IMR-90 (cell line): ENCODE measurements at regions not wholly inside any gene's neighbourhood (a gene's known extent, or its start where the extent isn't known, plus 50 kb on each side); places are given as distances from the start of the nearest gene placed in this dataset.

Experiments
- ATAC-seq: fragments of 200-7000 bp; cut with Tn5 transposase; 2 replicates; pipeline ENCODE4 v1.9.1; 2020; ENCODE audit warnings: low read depth, mild to moderate bottlenecking, moderate library complexity
- BruUV-seq: library from RNA; stranded (reverse); fragments of 400-500 nt; replicated peaks from 2 replicates; lab custom pipeline; 2021; lab: Mats Ljungman, UMichigan
- CTCF ChIA-PET: fragments of 300-600 bp; formaldehyde crosslinking; extraction: SDS; loops from one replicate; lab custom pipeline; 2021; ENCODE audit warnings: antibody characterized with exemption; lab: Yijun Ruan, JAX
- POLR2A ChIA-PET: fragments of 300-600 bp; sonication (Branson Sonifier 250); formaldehyde crosslinking; loops from one replicate; lab custom pipeline; 2022; ENCODE audit warnings: antibody characterized with exemption; ENCODE audit not compliant: unreplicated experiment; lab: Charles Lee
- DNase-seq: peaks from one replicate; pipeline ENCODE4 v3.0.0; 2013
- H2AFZ ChIP-seq: replicated peaks from 2 replicates; pipeline ENCODE3; 2013; ENCODE audit warnings: low read length, mild to moderate bottlenecking; ENCODE audit not compliant: poor library complexity
- H2AK5ac ChIP-seq: 2 replicates; pipeline ENCODE4 v1.6.1; 2013; ENCODE audit warnings: low read depth, low read length, inconsistent platforms
- H2AK9ac ChIP-seq: replicated peaks from 2 replicates; pipeline ENCODE3; 2013; ENCODE audit warnings: mild to moderate bottlenecking, low read depth, low read length, moderate library complexity; ENCODE audit not compliant: poor library complexity
- H2BK120ac ChIP-seq: 2 replicates; pipeline ENCODE4 v1.6.1; 2013; ENCODE audit warnings: low read depth, low read length, inconsistent platforms
- H2BK15ac ChIP-seq: 3 replicates; pipeline ENCODE4 v1.6.1; 2013; ENCODE audit warnings: low read depth, low read length, inconsistent platforms
- H2BK20ac ChIP-seq: 2 replicates; pipeline ENCODE4 v1.6.1; 2013; ENCODE audit warnings: low read depth, mild to moderate bottlenecking, inconsistent platforms, low read length, moderate library complexity
- H2BK5ac ChIP-seq: 2 replicates; pipeline ENCODE4 v1.6.1; 2013; ENCODE audit warnings: mild to moderate bottlenecking, low read depth, low read length, inconsistent platforms; ENCODE audit not compliant: poor library complexity, severe bottlenecking
- H3K14ac ChIP-seq: replicated peaks from 2 replicates; pipeline ENCODE4 v1.6.1; 2013; ENCODE audit warnings: low read depth, low read length, inconsistent platforms
- H3K18ac ChIP-seq: 2 replicates; pipeline ENCODE4 v1.6.1; 2013; ENCODE audit warnings: low read depth, low read length, control low read depth
- H3K23ac ChIP-seq: 2 replicates; pipeline ENCODE4 v1.6.1; 2013; ENCODE audit warnings: low read depth, low read length, inconsistent platforms
- H3K27ac ChIP-seq: 2 replicates; pipeline ENCODE4 v1.5.1; 2013; ENCODE audit warnings: mild to moderate bottlenecking, control low read depth, low read length; ENCODE audit not compliant: insufficient read depth
- H3K27me3 ChIP-seq: 2 replicates; pipeline ENCODE4 v1.6.1; 2013; ENCODE audit warnings: low read length; ENCODE audit not compliant: control insufficient read depth, insufficient read depth
- H3K36me3 ChIP-seq: 2 replicates; pipeline ENCODE4 v1.6.1; 2013; ENCODE audit warnings: low read length, mixed read lengths; ENCODE audit not compliant: control insufficient read depth, insufficient read depth
- H3K4ac ChIP-seq: 2 replicates; pipeline ENCODE4 v1.6.1; 2013; ENCODE audit warnings: low read depth, low read length, inconsistent platforms
- H3K4me1 ChIP-seq: 2 replicates; pipeline ENCODE4 v1.6.1; 2013; ENCODE audit warnings: low read length, mixed read lengths; ENCODE audit not compliant: control insufficient read depth, insufficient read depth
- H3K4me2 ChIP-seq: 2 replicates; pipeline ENCODE4 v1.6.1; 2013; ENCODE audit warnings: low read depth, mild to moderate bottlenecking, control low read depth, low read length, moderate library complexity
- H3K4me3 ChIP-seq: 2 replicates; pipeline ENCODE4 v1.5.1; 2013; ENCODE audit warnings: low read depth, mild to moderate bottlenecking, control low read depth, low read length, moderate library complexity; ENCODE audit not compliant: insufficient read depth
- H3K56ac ChIP-seq: 2 replicates; pipeline ENCODE4 v1.6.1; 2013; ENCODE audit warnings: low read length, inconsistent platforms; ENCODE audit not compliant: insufficient read depth; ENCODE audit errors: extremely low read depth
- H3K79me1 ChIP-seq, 2 experiments: 2 replicates each; pipeline ENCODE4 v1.6.1; 2013; ENCODE audit warnings: low read length in 2 of 2, inconsistent platforms in 1 of 2, low read depth in 1 of 2
- H3K9ac ChIP-seq: 2 replicates; pipeline ENCODE4 v1.6.1; 2013; ENCODE audit warnings: low read depth, low read length, control low read depth
- H3K9me1 ChIP-seq: 2 replicates; pipeline ENCODE4 v1.6.1; 2013; ENCODE audit warnings: low read length, inconsistent platforms; ENCODE audit not compliant: insufficient read depth
- H3K9me3 ChIP-seq: 2 replicates; pipeline ENCODE4 v1.6.1; 2013; ENCODE audit warnings: low read length; ENCODE audit not compliant: control insufficient read depth, insufficient read depth
- H4K20me1 ChIP-seq: 2 replicates; pipeline ENCODE4 v1.6.1; 2013; ENCODE audit warnings: low read length, inconsistent platforms; ENCODE audit not compliant: insufficient read depth
- H4K5ac ChIP-seq: 2 replicates; pipeline ENCODE4 v1.6.1; 2013; ENCODE audit warnings: mild to moderate bottlenecking, low read depth, low read length, control low read depth
- H4K8ac ChIP-seq, 2 experiments: 2 replicates each; pipeline ENCODE4 v1.6.1; 2013; ENCODE audit warnings: low read depth in 2 of 2, low read length in 2 of 2, control low read depth in 1 of 2, inconsistent platforms in 1 of 2
- H4K91ac ChIP-seq: 2 replicates; pipeline ENCODE4 v1.6.1; 2013; ENCODE audit warnings: low read depth, low read length, inconsistent platforms; ENCODE audit not compliant: insufficient read depth
- BHLHE40 ChIP-seq: fragments of 150-350 bp; IDR thresholded peaks from 2 replicates; pipeline ENCODE4 v1.6.1; 2016; ENCODE audit warnings: mild to moderate bottlenecking, low read depth, low read length
- CTCF ChIP-seq: conservative IDR thresholded peaks from 2 replicates; pipeline ENCODE4 v1.5.1; 2012; ENCODE audit warnings: mild to moderate bottlenecking, low read depth, low read length, improper control_type of control experiment
- ELK1 ChIP-seq: fragments of 150-350 bp; IDR thresholded peaks from 2 replicates; pipeline ENCODE4 v1.6.1; 2016; ENCODE audit warnings: low read depth, mild to moderate bottlenecking, low read length, moderate library complexity, borderline replicate concordance
- MAFK ChIP-seq: IDR thresholded peaks from 2 replicates; pipeline ENCODE4 v1.6.1; 2012; ENCODE audit warnings: low read depth, low read length, improper control_type of control experiment
- MXI1 ChIP-seq: IDR thresholded peaks from 2 replicates; pipeline ENCODE4 v1.6.1; 2012; ENCODE audit warnings: low read depth, mild to moderate bottlenecking, low read length, moderate library complexity, borderline replicate concordance
- NFE2L2 ChIP-seq: fragments of 150-350 bp; IDR thresholded peaks from 2 replicates; pipeline ENCODE4 v1.6.1; 2016; ENCODE audit warnings: low read depth, mild to moderate bottlenecking, low read length
- POLR2A ChIP-seq: IDR thresholded peaks from 2 replicates; pipeline ENCODE4 v1.6.1; 2012; ENCODE audit warnings: mild to moderate bottlenecking, low read depth, low read length
- RCOR1 ChIP-seq: IDR thresholded peaks from 2 replicates; pipeline ENCODE4 v1.6.1; 2012; ENCODE audit warnings: mild to moderate bottlenecking, low read length, improper control_type of control experiment; ENCODE audit not compliant: insufficient replicate concordance
- RFX5 ChIP-seq: IDR thresholded peaks from 2 replicates; pipeline ENCODE4 v1.8.0; 2012; ENCODE audit warnings: low read depth, mild to moderate bottlenecking, low read length, moderate library complexity
- WGBS, 2 experiments: methylation state at CpG; one replicate each; pipeline versions ENCODE4 v1.1.5 to v1.1.7; 2013; ENCODE audit warnings: missing lambda C conversion rate in 2 of 2; ENCODE audit not compliant: insufficient read length in 1 of 2; ENCODE audit errors: extremely low coverage in 2 of 2; 5-methylcytosine and 5-hydroxymethylcytosine counted together
- dilution Hi-C: fragments of 300-500 bp; cut with HindIII; formaldehyde crosslinking; loops from one replicate; pipeline ENCODE4 v1.14.3; 2018; ENCODE audit warnings: low sequenced_read_pairs; ENCODE audit not compliant: unreplicated experiment
- in situ Hi-C: fragments of 300-500 bp; cut with MboI; formaldehyde crosslinking; loops from 3 replicates; pipeline ENCODE4 v1.14.3; 2019; ENCODE audit warnings: low sequenced_read_pairs, inconsistent platforms, mixed read lengths
- intact Hi-C: fragments of 100-400 bp; cut with micrococcal nuclease; formaldehyde crosslinking; loops from 2 replicates; pipeline ENCODE4 v1.10.0; 2022
- TF ChIP-seq, protein P1 (sequence below): fragments of 150-350 bp; IDR thresholded peaks from 2 replicates; pipeline ENCODE4 v1.6.1; 2017; ENCODE audit warnings: mild to moderate bottlenecking, antibody characterized with exemption, low read length, low read depth

- WGBS, 2 experiments, result no CpG with 5 or more reads among the region's 5 CpGs
- Histone ChIP-seq H2AFZ (no peak overlapping the region), H3K18ac (no peak overlapping the region), H3K56ac (no peak overlapping the region), H2AK9ac (no peak overlapping the region), H3K9me3 (no peaks in the 10 kb centered on the region), H3K4me2 (no peak overlapping the region), H4K8ac (peak overlapping the region in 1 of 2 experiments; percentile 14; a peak in 1 of 4 replicates), H3K79me1 (no peaks in the 10 kb centered on the region), H2BK15ac (no peak overlapping the region), H3K4me1 (peaks cover 2% of the 10 kb centered on the region), H3K9me1 (0 out of 2 replicates have a peak, but pooled peaks cover 3% of the 10 kb centered on the region), H3K23ac (no peak overlapping the region), H3K27me3 (no peaks in the 10 kb centered on the region), H2BK20ac (no peak overlapping the region), H2BK120ac (peak overlapping the region; percentile 19), H3K9ac (no peak overlapping the region), H3K27ac (no peak overlapping the region), H3K36me3 (no peaks in the 10 kb centered on the region), H4K91ac (peak overlapping the region; percentile 19; the same call in 1 of the 2 replicates), H2BK5ac (no peak overlapping the region), H3K4ac (0 out of 2 replicates have a peak overlapping the region, but pooled peaks have one; percentile 50), H4K5ac (no peak overlapping the region), H2AK5ac (no peak overlapping the region; the same call in none of the 2 replicates), H4K20me1 (no peaks in the 10 kb centered on the region), H3K4me3 (no peak overlapping the region), H3K14ac (peak overlapping the region; percentile 31; the same call in 1 of the 2 replicates)
- DNase-seq (no peak), ATAC-seq (no peak)
- ChIA-PET CTCF (no interaction called here), POLR2A (no interaction called here)
- dilution Hi-C loops (no loop called here), intact Hi-C loops (no loop called here), in situ Hi-C loops (no loop called here)
- no TSS peak for BruUV-seq
- TF ChIP-seq CTCF (no peak), MAFK (no peak), ELK1 (no peak), RCOR1 (no peak), BHLHE40 (no peak), RFX5 (no peak), MXI1 (no peak), POLR2A (no peak), NFE2L2 (no peak)
- TF ChIP-seq, protein P1, sequence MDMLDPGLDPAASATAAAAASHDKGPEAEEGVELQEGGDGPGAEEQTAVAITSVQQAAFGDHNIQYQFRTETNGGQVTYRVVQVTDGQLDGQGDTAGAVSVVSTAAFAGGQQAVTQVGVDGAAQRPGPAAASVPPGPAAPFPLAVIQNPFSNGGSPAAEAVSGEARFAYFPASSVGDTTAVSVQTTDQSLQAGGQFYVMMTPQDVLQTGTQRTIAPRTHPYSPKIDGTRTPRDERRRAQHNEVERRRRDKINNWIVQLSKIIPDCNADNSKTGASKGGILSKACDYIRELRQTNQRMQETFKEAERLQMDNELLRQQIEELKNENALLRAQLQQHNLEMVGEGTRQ, result no peak
Observed at GRCh38 chr20:50367104-50367674, 143.0 kb upstream of the PTPN1 start.
